ENCODE measurements at regions not wholly inside any gene's neighbourhood (a gene's known extent, or its start where the extent isn't known, plus 50 kb on each side); places are given as distances from the start of the nearest gene placed in this dataset.

- no peak overlapping the region for H3K18ac ChIP-seq (ENCODE audit: insufficient read length, low read depth, low read length)
- H3K23me2 ChIP-seq (ENCODE audit: insufficient read length, low read depth, low read length, poor library complexity, severe bottlenecking), result no peaks in the 10 kb centered on the region
- H3K9ac ChIP-seq (ENCODE audit: extremely low read depth, insufficient read length, low read length), result no peak overlapping the region
- no peak overlapping the region for H3K27ac ChIP-seq (ENCODE audit: insufficient read length, low read depth, low read length)
- H2BK120ac ChIP-seq (ENCODE audit: low read depth, low read length, poor library complexity, severe bottlenecking), result no peak overlapping the region
- no peak overlapping the region for H3K4ac ChIP-seq (ENCODE audit: low read depth, low read length)
- H3K4me1 ChIP-seq (ENCODE audit: insufficient read depth, low read length), result no peaks in the 10 kb centered on the region
- H3K56ac ChIP-seq (ENCODE audit: insufficient read length, low read depth, low read length), result no peak overlapping the region
- H3K14ac ChIP-seq (ENCODE audit: insufficient read depth, low read length), result no peak overlapping the region
- H3K23ac ChIP-seq (ENCODE audit: insufficient read length, low read depth, low read length), result no peak overlapping the region
- TF ChIP-seq CTCF (conservative IDR thresholded peaks at IDR 0.05), result no peak
- no peak overlapping the region for H2BK20ac ChIP-seq (ENCODE audit: low read depth, low read length, poor library complexity, severe bottlenecking)
- H2BK12ac ChIP-seq (ENCODE audit: insufficient read length, low read depth, low read length), result no peak overlapping the region
- H3K27me3 ChIP-seq (ENCODE audit: insufficient read depth, low read length), result no peaks in the 10 kb centered on the region
- Mint-ChIP-seq H3K36me3 (ENCODE audit: insufficient read depth in 1 of 3, low read depth in 3 of 3) (no peaks in the 10 kb centered on the region), H3K27ac (no peak overlapping the region; a peak in 2 of 7 replicates), H3K27me3 (ENCODE audit: low read depth) (peaks cover 35% of the 10 kb centered on the region), H3K4me3 (no peak overlapping the region), H3K4me1 (peaks cover 15 to 29% of the 10 kb centered on the region in 2 experiments), H3K9me3 (no peaks in the 10 kb centered on the region)
- no peak overlapping the region for H2BK5ac ChIP-seq (ENCODE audit: insufficient read length, low read length)
- H4K91ac ChIP-seq (ENCODE audit: insufficient read length, low read depth, low read length), result no peak overlapping the region
- no peak overlapping the region for H4K5ac ChIP-seq (ENCODE audit: insufficient read length, low read depth, low read length)
- no peak for DNase-seq
- no peak overlapping the region for H4K8ac ChIP-seq (replicated peaks; ENCODE audit: insufficient read length, low read depth, low read length)
- H2AFZ ChIP-seq (ENCODE audit: low read length), result no peak overlapping the region
- no peaks in the 10 kb centered on the region for H4K20me1 ChIP-seq (ENCODE audit: control insufficient read depth, insufficient read depth, insufficient read length)
- no peaks in the 10 kb centered on the region for H3K9me3 ChIP-seq (ENCODE audit: control insufficient read depth, low read depth, low read length)
- no peaks in the 10 kb centered on the region for H3K79me1 ChIP-seq (ENCODE audit: insufficient read depth, low read depth, low read length, poor library complexity, severe bottlenecking)
- H2AK5ac ChIP-seq (ENCODE audit: insufficient read length, low read length), result no peak overlapping the region
- H3T11ph ChIP-seq (ENCODE audit: low read length), result no peak overlapping the region
- no peak overlapping the region for H2BK15ac ChIP-seq (ENCODE audit: low read depth, low read length)
- no peak overlapping the region for H3K4me2 ChIP-seq (ENCODE audit: insufficient read depth, insufficient read length, low read length)
- H3K79me2 ChIP-seq (ENCODE audit: insufficient read depth, low read length), result no peaks in the 10 kb centered on the region
Observed at GRCh38 chr20:57880571-57880892, 170.7 kb upstream of the PMEPA1 start.
